H1 (cell line): ENCODE measurements at regions not wholly inside any gene's neighbourhood (a gene's known extent, or its start where the extent isn't known, plus 50 kb on each side); places are given as distances from the start of the nearest gene placed in this dataset.

Experiments used
- CTCF ChIA-PET: fragments of 300-600 bp; sonication (Branson Sonifier 250); formaldehyde crosslinking; loops from one replicate; lab custom pipeline; 2021; ENCODE audit not compliant: partially characterized antibody; lab: Charles Lee
- POLR2A ChIA-PET: fragments of 300-600 bp; sonication (Branson Sonifier 250); formaldehyde crosslinking; loops from one replicate; lab custom pipeline; 2021; ENCODE audit warnings: inconsistent platforms; ENCODE audit not compliant: partially characterized antibody; lab: Charles Lee
- DNase-seq, 2 experiments: peaks; one replicate each; pipeline versions ENCODE4 v3.0.0 to v3.0.0-alpha.2; 2010 to 2022; ENCODE audit warnings: low spot score in 2 of 2, low read depth in 1 of 2, mixed read lengths in 1 of 2
- FAIRE-seq: peaks from 2 replicates; lab custom pipeline; 2011; peaks lifted over from hg19 to GRCh38; lab: Jason Lieb, UNC
- H2AFZ ChIP-seq: 2 replicates; pipeline ENCODE4 v1.8.1; 2012; ENCODE audit warnings: low read length, inconsistent platforms
- H2AK5ac ChIP-seq: 2 replicates; pipeline ENCODE4 v1.6.1; 2013; ENCODE audit warnings: low read depth, low read length
- H2BK120ac ChIP-seq: replicated peaks from 2 replicates; pipeline ENCODE3; 2013; ENCODE audit warnings: low read depth, low read length, inconsistent platforms
- H2BK12ac ChIP-seq: 2 replicates; pipeline ENCODE4 v1.6.1; 2013; ENCODE audit warnings: low read depth, low read length
- H2BK15ac ChIP-seq: 2 replicates; pipeline ENCODE4 v1.6.1; 2013; ENCODE audit warnings: low read length
- H2BK20ac ChIP-seq: 2 replicates; pipeline ENCODE4 v1.6.1; 2013; ENCODE audit warnings: low read length
- H2BK5ac ChIP-seq: 2 replicates; pipeline ENCODE4 v1.6.1; 2013; ENCODE audit warnings: low read depth, low read length
- H3K14ac ChIP-seq: 2 replicates; pipeline ENCODE4 v1.6.1; 2013; ENCODE audit warnings: inconsistent platforms; ENCODE audit not compliant: insufficient read length
- H3K18ac ChIP-seq: 2 replicates; pipeline ENCODE4 v1.6.1; 2013; ENCODE audit warnings: low read length; ENCODE audit errors: extremely low read depth
- H3K23ac ChIP-seq: 2 replicates; pipeline ENCODE4 v1.6.1; 2013; ENCODE audit warnings: inconsistent platforms; ENCODE audit not compliant: insufficient read length
- H3K23me2 ChIP-seq: 2 replicates; pipeline ENCODE4 v1.6.1; 2013; ENCODE audit warnings: low read depth, low read length
- H3K27ac ChIP-seq: 2 replicates; pipeline ENCODE4 v1.6.1; 2011; ENCODE audit warnings: low read depth, low read length, inconsistent platforms
- H3K27me3 ChIP-seq, 4 experiments: replicated peaks in 1 of 4; 1 replicate in 1 of 4; 2 replicates in 3 of 4; pipeline versions ENCODE4 v1.6.1 to v1.8.1; 2011 to 2013; ENCODE audit warnings: low read length in 3 of 4, mild to moderate bottlenecking in 3 of 4, inconsistent platforms in 2 of 4, mixed read lengths in 2 of 4, moderate library complexity in 1 of 4; ENCODE audit not compliant: control insufficient read depth in 3 of 4, insufficient read depth in 3 of 4; ENCODE audit errors: extremely low read depth in 1 of 4
- H3K36me3 ChIP-seq, 4 experiments: 2 replicates each; pipeline versions ENCODE4 v1.6.1 to v1.8.1; 2011 to 2013; ENCODE audit warnings: mild to moderate bottlenecking in 4 of 4, low read length in 3 of 4, moderate library complexity in 2 of 4, control low read depth in 1 of 4, inconsistent platforms in 1 of 4; ENCODE audit not compliant: insufficient read depth in 4 of 4, control insufficient read depth in 2 of 4
- H3K4ac ChIP-seq: replicated peaks from 2 replicates; pipeline ENCODE3; 2013; ENCODE audit warnings: low read length, low read depth, mixed read lengths, inconsistent platforms; ENCODE audit not compliant: insufficient read length
- H3K4me1 ChIP-seq, 4 experiments: replicated peaks in 1 of 4; 1 replicate in 1 of 4; 2 replicates in 3 of 4; pipeline versions ENCODE4 v1.6.1 to v1.8.1; 2011 to 2013; ENCODE audit warnings: low read length in 3 of 4, inconsistent platforms in 2 of 4, mixed read lengths in 1 of 4; ENCODE audit not compliant: insufficient read depth in 4 of 4, control insufficient read depth in 3 of 4
- H3K4me2 ChIP-seq, 2 experiments: 2 replicates each; pipeline versions ENCODE4 v1.6.1 to v1.8.1; 2011 to 2013; ENCODE audit warnings: low read depth in 2 of 2, low read length in 2 of 2, control low read depth in 1 of 2, inconsistent platforms in 1 of 2, mild to moderate bottlenecking in 1 of 2; ENCODE audit not compliant: insufficient read depth in 1 of 2
- H3K4me3 ChIP-seq, 4 experiments: fragments of 200-600, 300-600 bp in 1 of 4; sonication (generic), shearing (Covaris generic), sonication (Bioruptor Twin) in 1 of 4; 2 replicates each; pipeline versions ENCODE4 v1.5.1 to v1.8.1; 2011 to 2016; ENCODE audit warnings: low read length in 4 of 4, low read depth in 3 of 4, control low read depth in 2 of 4, inconsistent platforms in 2 of 4, mild to moderate bottlenecking in 2 of 4, mixed read lengths in 1 of 4, moderate library complexity in 1 of 4; ENCODE audit not compliant: insufficient read depth in 2 of 4; ENCODE audit errors: extremely low read depth in 1 of 4
- H3K56ac ChIP-seq: replicated peaks from 2 replicates; pipeline ENCODE3; 2013; ENCODE audit warnings: low read depth, mild to moderate bottlenecking, mixed read lengths, low read length, inconsistent platforms; ENCODE audit not compliant: insufficient read length
- H3K79me1 ChIP-seq: 2 replicates; pipeline ENCODE4 v1.6.1; 2013; ENCODE audit warnings: low read depth, low read length, control low read depth
- H3K79me2 ChIP-seq, 2 experiments: 2 replicates each; pipeline versions ENCODE4 v1.6.1 to v1.8.1; 2012 to 2013; ENCODE audit warnings: low read length in 2 of 2, mild to moderate bottlenecking in 2 of 2, inconsistent platforms in 1 of 2; ENCODE audit not compliant: insufficient read depth in 2 of 2, control insufficient read depth in 1 of 2
- H3K9ac ChIP-seq, 4 experiments: replicated peaks in 1 of 4; 1 replicate in 1 of 4; 2 replicates in 3 of 4; pipeline versions ENCODE4 v1.6.1 to v1.8.1; 2011 to 2013; ENCODE audit warnings: low read depth in 3 of 4, low read length in 3 of 4, control low read depth in 2 of 4, mild to moderate bottlenecking in 2 of 4, moderate library complexity in 2 of 4, inconsistent platforms in 1 of 4; ENCODE audit errors: extremely low read depth in 1 of 4
- H3K9me3 ChIP-seq, 2 experiments: 2 replicates each; pipeline versions ENCODE4 v1.6.1 to v1.8.1; 2012 to 2013; ENCODE audit warnings: mild to moderate bottlenecking in 2 of 2, moderate library complexity in 2 of 2, control low read depth in 1 of 2, inconsistent platforms in 1 of 2, low read depth in 1 of 2, low read length in 1 of 2, mixed read lengths in 1 of 2; ENCODE audit not compliant: insufficient read depth in 2 of 2
- H4K20me1 ChIP-seq, 2 experiments: replicated peaks in 1 of 2; 2 replicates each; pipeline versions ENCODE3 to v1.8.1; 2011 to 2013; ENCODE audit warnings: inconsistent platforms in 2 of 2, low read length in 2 of 2, mild to moderate bottlenecking in 1 of 2; ENCODE audit not compliant: insufficient read depth in 2 of 2, control insufficient read depth in 1 of 2
- H4K5ac ChIP-seq: 2 replicates; pipeline ENCODE4 v1.6.1; 2013; ENCODE audit warnings: low read length, low read depth, mixed read lengths, inconsistent platforms; ENCODE audit not compliant: insufficient read length
- H4K8ac ChIP-seq: 2 replicates; pipeline ENCODE4 v1.8.0; 2013; ENCODE audit warnings: mild to moderate bottlenecking, moderate library complexity, low read length, inconsistent platforms; ENCODE audit not compliant: insufficient read depth; ENCODE audit errors: extremely low read depth
- H4K91ac ChIP-seq: replicated peaks from 2 replicates; pipeline ENCODE3; 2013; ENCODE audit warnings: low read length, mixed read lengths, inconsistent platforms; ENCODE audit not compliant: insufficient read length
- CBX8 ChIP-seq: fragments of 300-800, 300-1000 bp; sonication (generic); IDR thresholded peaks from 2 replicates; pipeline ENCODE4 v1.7.1; 2016; ENCODE audit warnings: low read depth, low read length, borderline replicate concordance
- CHD1 ChIP-seq: IDR thresholded peaks from 2 replicates; pipeline ENCODE4 v1.6.1; 2012; ENCODE audit warnings: low read depth, low read length, improper control_type of control experiment
- RAD21 ChIP-seq, 2 experiments: IDR thresholded peaks in 1 of 2; conservative IDR thresholded peaks in 1 of 2; 2 replicates each; pipeline ENCODE4 v1.6.1; 2011; ENCODE audit warnings: low read depth in 2 of 2, low read length in 2 of 2, improper control_type of control experiment in 1 of 2, inconsistent platforms in 1 of 2, mild to moderate bottlenecking in 1 of 2, moderate library complexity in 1 of 2
- WGBS, 2 experiments: shearing (Covaris generic) in 1 of 2; methylation state at CpG; one replicate each; pipeline versions ENCODE4 v1.1.6 to v1.1.7; 2013 to 2015; ENCODE audit warnings: low lambda C conversion rate in 2 of 2, mixed read lengths in 2 of 2, inconsistent platforms in 1 of 2, low coverage in 1 of 2, missing lambda C conversion rate in 1 of 2; ENCODE audit not compliant: insufficient replicate concordance in 2 of 2, insufficient coverage in 1 of 2, insufficient read length in 1 of 2; ENCODE audit errors: extremely low coverage in 1 of 2, missing lambda C conversion rate in 1 of 2; 5-methylcytosine and 5-hydroxymethylcytosine counted together

- no peaks in the 10 kb centered on the region for H3K27me3 ChIP-seq
- H2BK5ac ChIP-seq = no peak overlapping the region
- no peak overlapping the region for H4K91ac ChIP-seq
- H3K23ac ChIP-seq = no peak overlapping the region
- peaks cover 64 to 97% of the 10 kb centered on the region in 2 experiments for H3K9me3 ChIP-seq
- 67% methylated on average over 4 of the region's 4 CpGs; no CpG with 5 or more reads in 1 of the 2 experiments for WGBS, 2 experiments
- no peak overlapping the region for H2BK120ac ChIP-seq
- H3K56ac ChIP-seq = no peak overlapping the region
- H3K27ac ChIP-seq = no peak overlapping the region
- no peak for DNase-seq
- H3K4me2 ChIP-seq = no peak overlapping the region
- ChIA-PET CTCF (no interaction called here), POLR2A (no interaction called here)
- no peak overlapping the region for H3K4me3 ChIP-seq
- no peak overlapping the region for H2BK12ac ChIP-seq
- no peaks in the 10 kb centered on the region for H3K36me3 ChIP-seq
- H2AFZ ChIP-seq = no peak overlapping the region
- H3K14ac ChIP-seq = no peak overlapping the region
- H3K4ac ChIP-seq = no peak overlapping the region
- H2AK5ac ChIP-seq = no peak overlapping the region
- no peak overlapping the region for H3K18ac ChIP-seq
- no peak overlapping the region for H4K5ac ChIP-seq
- no peak overlapping the region for H2BK20ac ChIP-seq
- H2BK15ac ChIP-seq = no peak overlapping the region
- TF ChIP-seq CHD1 = no peak
- TF ChIP-seq RAD21 (IDR thresholded peaks at IDR 0.05 in 1 of 2, conservative IDR thresholded peaks at IDR 0.05 in 1 of 2; ENCODE audit: low read depth in 2 of 2, low read length in 2 of 2) = no peak
- no peak for TF ChIP-seq CBX8
- no peaks in the 10 kb centered on the region for H3K79me2 ChIP-seq
- no peaks in the 10 kb centered on the region for H3K79me1 ChIP-seq
- no peaks in the 10 kb centered on the region for H3K4me1 ChIP-seq
- no peaks in the 10 kb centered on the region for H4K20me1 ChIP-seq
- H4K8ac ChIP-seq = no peak overlapping the region
- H3K23me2 ChIP-seq = no peaks in the 10 kb centered on the region
- H3K9ac ChIP-seq = no peak overlapping the region
- FAIRE-seq = no peak
These were observed 1539.0 kb downstream of the UQCRFS1 start for GRCh38 chr19:27673986-27674385.
